GM12891 (cell line): ENCODE measurements at regions not wholly inside any gene's neighbourhood (a gene's known extent, or its start where the extent isn't known, plus 50 kb on each side); places are given as distances from the start of the nearest gene placed in this dataset.

Experiments
- POLR2A ChIP-seq: IDR thresholded peaks from 2 replicates; pipeline ENCODE4 v1.6.1; 2011; ENCODE audit warnings: low read depth, low read length, control low read depth
- TAF1 ChIP-seq: IDR thresholded peaks from 2 replicates; pipeline ENCODE4 v1.6.1; 2011; ENCODE audit warnings: low read depth, low read length, control low read depth

DNA sequence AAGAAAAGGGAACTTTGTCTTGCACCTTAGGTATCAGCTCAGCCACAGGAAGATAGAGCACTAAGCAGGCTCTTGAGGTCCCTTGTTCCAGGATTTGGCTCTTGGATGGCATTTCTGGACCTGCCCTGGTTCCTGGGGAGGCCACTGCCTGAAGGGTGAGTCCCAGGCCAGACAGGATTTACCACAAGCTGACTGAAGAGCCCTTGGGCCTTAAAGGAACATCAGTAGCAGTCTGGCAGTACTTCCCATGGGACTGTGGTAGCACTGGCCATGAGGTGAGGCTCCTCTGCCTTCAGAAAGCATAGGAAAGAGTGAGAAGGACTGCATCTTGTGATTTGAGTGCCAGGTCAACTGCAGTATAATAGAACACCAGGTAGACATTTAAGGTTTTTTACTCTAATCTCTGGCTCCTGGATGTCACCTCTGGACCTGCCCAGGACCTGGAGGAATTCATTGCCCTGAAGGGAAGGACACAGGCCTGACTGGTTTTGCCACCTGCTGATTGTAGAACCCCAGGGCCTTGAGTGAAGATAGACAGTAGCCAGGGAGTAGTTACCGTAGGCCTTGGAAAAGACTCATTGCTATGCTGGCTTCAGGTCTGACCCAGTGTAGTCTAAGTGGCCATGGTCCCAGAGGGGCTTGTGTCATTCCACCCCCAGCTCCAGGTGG is 154.4 kb upstream of the CREB1 start:
- TF ChIP-seq POLR2A (no peak), TAF1 (no peak)
